RWPE1 (cell line): ENCODE measurements at regions not wholly inside any gene's neighbourhood (a gene's known extent, or its start where the extent isn't known, plus 50 kb on each side); places are given as distances from the start of the nearest gene placed in this dataset.

ENCODE experiments used
- CTCF ChIA-PET: fragments of 350-600 bp; sonication (Branson Sonifier 250); formaldehyde crosslinking; extraction: SDS; loops from one replicate; lab custom pipeline; 2021; lab: Yijun Ruan, JAX
- POLR2A ChIA-PET: fragments of 400-600 bp; formaldehyde crosslinking; extraction: SDS; loops from one replicate; lab custom pipeline; 2020; ENCODE audit warnings: antibody characterized with exemption; ENCODE audit not compliant: low non-redundant PET; lab: Yijun Ruan, JAX
- DNase-seq: peaks from one replicate; pipeline ENCODE4 v3.0.0; 2012; ENCODE audit warnings: low spot score
- H3K27ac ChIP-seq: fragments of 450-650 bp; 2 replicates; pipeline ENCODE4 v1.5.1; 2017
- TF ChIP-seq, protein P1 (sequence below): fragments of 450-650 bp; conservative IDR thresholded peaks from 2 replicates; pipeline ENCODE4 v1.5.1; 2017; ENCODE audit warnings: low read depth, mild to moderate bottlenecking

DNA sequence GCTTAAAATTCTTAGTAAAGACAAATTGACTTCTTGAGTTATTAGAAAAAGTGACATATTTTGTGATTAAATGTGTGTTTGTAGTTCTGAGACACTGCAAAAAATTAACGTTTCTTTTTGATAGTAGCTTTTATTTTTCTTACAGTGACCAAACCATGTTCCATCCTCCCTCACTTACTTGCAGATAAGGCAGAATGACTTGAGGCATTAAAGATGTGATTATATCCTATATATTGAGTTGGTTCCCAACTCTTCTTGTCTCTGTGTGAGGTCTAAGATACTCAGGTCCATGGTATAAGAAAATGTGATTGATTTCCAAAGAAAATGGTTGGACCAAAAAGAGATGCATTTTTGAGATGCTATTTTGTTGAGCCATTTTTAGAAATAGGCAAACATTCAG is 238.3 kb upstream of the NR2F2 start:
- ChIA-PET CTCF (no interaction called here), POLR2A (no interaction called here)
- TF ChIP-seq, protein P1, sequence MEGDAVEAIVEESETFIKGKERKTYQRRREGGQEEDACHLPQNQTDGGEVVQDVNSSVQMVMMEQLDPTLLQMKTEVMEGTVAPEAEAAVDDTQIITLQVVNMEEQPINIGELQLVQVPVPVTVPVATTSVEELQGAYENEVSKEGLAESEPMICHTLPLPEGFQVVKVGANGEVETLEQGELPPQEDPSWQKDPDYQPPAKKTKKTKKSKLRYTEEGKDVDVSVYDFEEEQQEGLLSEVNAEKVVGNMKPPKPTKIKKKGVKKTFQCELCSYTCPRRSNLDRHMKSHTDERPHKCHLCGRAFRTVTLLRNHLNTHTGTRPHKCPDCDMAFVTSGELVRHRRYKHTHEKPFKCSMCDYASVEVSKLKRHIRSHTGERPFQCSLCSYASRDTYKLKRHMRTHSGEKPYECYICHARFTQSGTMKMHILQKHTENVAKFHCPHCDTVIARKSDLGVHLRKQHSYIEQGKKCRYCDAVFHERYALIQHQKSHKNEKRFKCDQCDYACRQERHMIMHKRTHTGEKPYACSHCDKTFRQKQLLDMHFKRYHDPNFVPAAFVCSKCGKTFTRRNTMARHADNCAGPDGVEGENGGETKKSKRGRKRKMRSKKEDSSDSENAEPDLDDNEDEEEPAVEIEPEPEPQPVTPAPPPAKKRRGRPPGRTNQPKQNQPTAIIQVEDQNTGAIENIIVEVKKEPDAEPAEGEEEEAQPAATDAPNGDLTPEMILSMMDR: no peak
- DNase-seq: no peak
- no peak overlapping the region for H3K27ac ChIP-seq

DNA sequence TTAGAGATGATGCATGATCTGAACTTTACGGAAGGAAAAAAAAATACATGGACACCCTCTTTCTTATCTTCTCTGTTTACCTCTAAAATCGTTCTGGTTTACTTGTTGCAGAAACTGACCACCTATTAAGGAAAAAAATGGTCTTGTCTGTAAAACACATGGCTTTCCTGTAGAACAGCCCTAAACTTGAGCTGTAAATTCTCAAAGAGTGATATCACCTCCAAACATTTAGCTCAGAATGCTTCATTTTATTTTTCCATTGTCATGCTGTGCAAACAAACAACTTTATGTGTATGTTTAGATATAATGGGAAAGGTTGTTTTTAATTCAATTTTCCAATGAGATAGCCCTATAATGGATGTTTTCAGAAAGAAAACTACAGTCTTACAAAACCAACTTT is 237.4 kb upstream of the NR2F2 start:
- TF ChIP-seq, protein P1: no peak
- POLR2A ChIA-PET: no interaction called here

DNA sequence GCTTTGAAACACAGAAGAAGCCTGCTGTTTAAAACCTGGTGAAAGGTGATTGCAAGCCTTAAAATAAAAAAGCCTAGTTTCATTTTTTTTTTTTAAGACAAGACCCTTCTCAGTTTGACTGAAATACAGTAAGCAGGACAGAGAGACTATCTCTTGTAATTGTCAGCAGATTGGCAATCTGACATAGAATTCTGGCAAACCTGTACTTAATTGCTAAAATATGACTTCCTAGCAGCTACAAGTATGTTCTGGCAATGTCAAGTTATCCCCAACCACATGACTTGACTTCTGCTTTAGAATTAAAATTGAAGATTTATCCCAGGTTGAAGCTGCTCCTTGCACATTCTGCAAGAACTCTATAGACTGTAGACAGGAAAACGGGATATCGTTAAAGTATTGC is 232.8 kb upstream of the NR2F2 start:
- CTCF ChIA-PET: interaction anchor here (0.6 to 0.7 kb wide), 2 partner anchors 149 to 1893 kb away, joined by 3 to 4 read pairs; no protein-coding TSS in a partner anchor
- no peak for DNase-seq
- POLR2A ChIA-PET: no interaction called here
- TF ChIP-seq, protein P1: no peak
- H3K27ac ChIP-seq: no peak overlapping the region

More for the DNA sequence above, 237.4 kb upstream of the NR2F2 start:
- CTCF ChIA-PET: no interaction called here
- DNase-seq: no peak
- no peak overlapping the region for H3K27ac ChIP-seq

DNA sequence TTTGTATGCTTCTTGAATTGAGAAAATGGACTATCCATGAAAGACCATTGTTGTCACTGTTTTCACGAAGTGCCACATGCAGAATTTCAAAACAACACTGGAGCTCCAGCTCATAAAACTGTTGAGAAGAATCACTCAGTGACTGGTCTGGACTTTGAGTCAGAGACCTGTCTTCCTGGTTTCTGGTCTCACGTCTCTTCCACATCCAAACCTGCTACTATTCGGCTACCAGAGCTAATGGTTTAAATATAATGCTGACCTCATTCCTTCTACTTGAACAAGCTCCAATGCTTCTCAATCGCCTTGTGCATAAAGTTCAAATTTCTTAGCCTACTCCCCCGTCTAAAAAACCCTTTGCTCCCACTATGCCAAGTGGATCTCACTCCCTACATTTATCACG is 227.9 kb upstream of the NR2F2 start:
- ChIA-PET POLR2A (no interaction called here), CTCF (no interaction called here)

DNA sequence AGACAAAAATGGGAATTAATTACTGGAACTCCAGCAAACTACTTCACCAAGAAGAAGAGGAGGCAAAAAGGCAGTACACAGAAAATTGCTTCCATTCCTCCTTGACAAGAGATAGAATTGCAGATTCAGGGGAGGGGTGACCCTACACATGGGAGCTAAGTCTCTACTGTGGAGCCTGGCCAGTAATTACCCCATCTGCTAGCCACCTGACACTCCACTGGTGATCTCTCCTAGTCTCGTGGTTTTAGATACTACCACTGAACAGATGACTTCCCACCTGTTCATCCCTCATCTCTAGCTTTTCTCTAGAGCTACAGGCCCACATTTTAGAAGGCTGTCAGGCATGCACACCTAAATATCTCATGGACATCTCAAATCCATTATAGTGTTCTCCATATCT is 224.3 kb upstream of the NR2F2 start:
- TF ChIP-seq, protein P1: no peak
- POLR2A ChIA-PET: no interaction called here
- CTCF ChIA-PET: interaction anchor here (0.5 kb wide), 1 partner anchor 222 kb away, joined by 3 read pairs; no protein-coding TSS in a partner anchor
- no peak for DNase-seq
- H3K27ac ChIP-seq: no peak overlapping the region

More for the DNA sequence above, 227.9 kb upstream of the NR2F2 start:
- no peak overlapping the region for H3K27ac ChIP-seq
- TF ChIP-seq, protein P1: no peak
- DNase-seq: no peak

DNA sequence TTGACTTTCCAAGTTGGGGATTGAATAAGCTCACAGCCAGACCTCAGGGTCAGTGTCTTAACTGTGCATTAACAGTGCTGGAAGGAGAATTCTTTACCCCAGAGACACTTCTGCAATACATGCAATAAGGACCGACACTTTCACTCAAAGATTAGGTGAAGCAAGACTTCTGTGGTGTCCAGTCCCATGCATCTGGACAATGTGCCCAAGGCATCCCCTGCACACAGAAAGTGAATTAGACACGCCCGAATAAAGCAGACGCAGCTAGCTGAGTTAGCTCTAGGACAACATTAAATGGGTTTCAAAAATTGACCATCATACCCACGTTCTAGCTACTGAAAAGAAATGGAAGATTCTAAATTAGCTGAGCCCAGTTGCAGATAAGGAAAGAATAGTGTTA is 223.9 kb upstream of the NR2F2 start:
- ChIA-PET CTCF (interaction anchor here (0.5 kb wide), 1 partner anchor 222 kb away, joined by 3 read pairs; no protein-coding TSS in a partner anchor), POLR2A (no interaction called here)
- TF ChIP-seq, protein P1: no peak
- no peak overlapping the region for H3K27ac ChIP-seq
- DNase-seq: no peak
